Endothelial cell of umbilical vein (primary cell): ENCODE measurements at regions not wholly inside any gene's neighbourhood (a gene's known extent, or its start where the extent isn't known, plus 50 kb on each side); places are given as distances from the start of the nearest gene placed in this dataset.

Experiments used
- BruUV-seq: library from RNA; stranded (reverse); fragments of 400-500 nt; replicated peaks from 2 replicates; lab custom pipeline; 2021; lab: Mats Ljungman, UMichigan
- CTCF ChIA-PET: fragments of 300-600, 350-600 bp; sonication (Branson Sonifier 250); formaldehyde crosslinking; loops from one replicate; lab custom pipeline; 2021; ENCODE audit warnings: antibody characterized with exemption, inconsistent platforms; lab: Charles Lee
- POLR2A ChIA-PET: fragments of 300-600, 350-600 bp; sonication (Branson Sonifier 250); formaldehyde crosslinking; loops from one replicate; lab custom pipeline; 2021; ENCODE audit warnings: antibody characterized with exemption, inconsistent platforms; lab: Charles Lee
- DNase-seq: peaks from one replicate; pipeline ENCODE4 v3.0.0-alpha.2; 2011; ENCODE audit warnings: low read depth, low spot score
- FAIRE-seq: peaks from 2 replicates; lab custom pipeline; 2011; peaks lifted over from hg19 to GRCh38; lab: Jason Lieb, UNC
- H2AFZ ChIP-seq: 2 replicates; pipeline ENCODE4 v1.6.0; 2012; ENCODE audit warnings: low read depth, low read length, control low read depth, inconsistent platforms
- H3K27ac ChIP-seq: 2 replicates; pipeline ENCODE4 v1.5.1; 2011; ENCODE audit warnings: low read depth, mild to moderate bottlenecking, control low read depth, low read length, moderate library complexity; ENCODE audit not compliant: insufficient read depth
- H3K27me3 ChIP-seq, 2 experiments: 2 replicates each; pipeline versions ENCODE4 v1.6.0 to v1.6.1; 2011; ENCODE audit warnings: low read length in 2 of 2, mixed read lengths in 1 of 2; ENCODE audit not compliant: control insufficient read depth in 2 of 2, insufficient read depth in 2 of 2
- H3K36me3 ChIP-seq, 2 experiments: 2 replicates in 1 of 2; 3 replicates in 1 of 2; pipeline ENCODE4 v1.5.1; 2011; ENCODE audit warnings: low read length in 2 of 2, mild to moderate bottlenecking in 1 of 2, moderate library complexity in 1 of 2; ENCODE audit not compliant: control insufficient read depth in 2 of 2, insufficient read depth in 2 of 2; ENCODE audit errors: extremely low read depth in 1 of 2
- H3K4me1 ChIP-seq: 3 replicates; pipeline ENCODE4 v1.5.1; 2011; ENCODE audit warnings: mild to moderate bottlenecking, low read length; ENCODE audit not compliant: control insufficient read depth, insufficient read depth; ENCODE audit errors: extremely low read depth
- H3K4me2 ChIP-seq: 2 replicates; pipeline ENCODE4 v1.6.1; 2011; ENCODE audit warnings: low read length, control low read depth, mixed read lengths; ENCODE audit not compliant: insufficient read depth
- H3K4me3 ChIP-seq, 3 experiments: fragments of 200-600 bp in 1 of 3; sonication (generic), shearing (Covaris generic) in 1 of 3; replicated peaks in 1 of 3; 2 replicates each; pipeline ENCODE4 v1.5.1; 2011 to 2016; ENCODE audit warnings: control low read depth in 3 of 3, low read length in 3 of 3, mild to moderate bottlenecking in 2 of 3, inconsistent platforms in 1 of 3, low read depth in 1 of 3, moderate library complexity in 1 of 3; ENCODE audit not compliant: insufficient read depth in 1 of 3
- H3K79me2 ChIP-seq: 2 replicates; pipeline ENCODE4 v1.6.0; 2012; ENCODE audit warnings: low read length, inconsistent platforms; ENCODE audit not compliant: control insufficient read depth, insufficient read depth
- H3K9ac ChIP-seq: replicated peaks from 2 replicates; pipeline ENCODE3; 2011; ENCODE audit warnings: low read length, control low read depth; ENCODE audit not compliant: insufficient read depth; ENCODE audit errors: extremely low read depth
- H3K9me1 ChIP-seq: replicated peaks from 3 replicates; pipeline ENCODE4 v1.6.0; 2011; ENCODE audit warnings: mild to moderate bottlenecking, low read length; ENCODE audit not compliant: control insufficient read depth, insufficient read depth; ENCODE audit errors: extremely low read depth
- H3K9me3 ChIP-seq: replicated peaks from 2 replicates; pipeline ENCODE4 v1.5.1; 2012; ENCODE audit warnings: low read length, inconsistent platforms; ENCODE audit not compliant: control insufficient read depth, insufficient read depth
- H4K20me1 ChIP-seq: replicated peaks from 2 replicates; pipeline ENCODE3; 2011; ENCODE audit warnings: mild to moderate bottlenecking, low read length; ENCODE audit not compliant: control insufficient read depth, insufficient read depth; ENCODE audit errors: extremely low read depth
- EZH2 ChIP-seq: IDR thresholded peaks from 2 replicates; pipeline ENCODE4 v1.6.1; 2012; ENCODE audit warnings: borderline replicate concordance, low read depth, mild to moderate bottlenecking, moderate library complexity, low read length, inconsistent platforms; ENCODE audit not compliant: severe bottlenecking
- FOS ChIP-seq: IDR thresholded peaks from 2 replicates; pipeline ENCODE4 v1.6.1; 2011; ENCODE audit warnings: mild to moderate bottlenecking, low read length, moderate library complexity, borderline replicate concordance; ENCODE audit not compliant: insufficient read depth
- GATA2 ChIP-seq: IDR thresholded peaks from 2 replicates; pipeline ENCODE4 v1.7.0; 2011; ENCODE audit warnings: low read depth, mild to moderate bottlenecking, moderate library complexity, mixed read lengths, low read length; ENCODE audit not compliant: insufficient read length, insufficient read depth
- JUN ChIP-seq: IDR thresholded peaks from 2 replicates; pipeline ENCODE4 v1.6.1; 2011; ENCODE audit warnings: borderline replicate concordance, low read depth; ENCODE audit not compliant: insufficient read length, insufficient read depth
- MYC ChIP-seq: IDR thresholded peaks from one replicate; pipeline ENCODE4 v1.6.1; 2011; ENCODE audit warnings: mild to moderate bottlenecking, low read depth, low read length
- POLR2A ChIP-seq: IDR thresholded peaks from 2 replicates; pipeline ENCODE4 v1.6.1; 2012; ENCODE audit warnings: low read depth, mild to moderate bottlenecking, control low read depth, low read length
- POLR2AphosphoS5 ChIP-seq: IDR thresholded peaks from 2 replicates; pipeline ENCODE4 v1.6.1; 2012; ENCODE audit warnings: low read depth, mild to moderate bottlenecking, control low read depth, low read length, moderate library complexity; ENCODE audit not compliant: insufficient read depth
- dilution Hi-C: fragments of 300-500 bp; cut with MboI; formaldehyde crosslinking; loops from one replicate; pipeline ENCODE4 v1.15.0; 2019; ENCODE audit warnings: low sequenced_read_pairs; ENCODE audit not compliant: extremely low pct_ligation_motif_present
- intact Hi-C: fragments of 100-400 bp; cut with micrococcal nuclease; formaldehyde crosslinking; loops from one replicate; pipeline ENCODE4 v1.10.0; 2022
- TF ChIP-seq, protein P1 (sequence below), 2 donors: IDR thresholded peaks; 1 replicate in 1 of 2; 2 replicates in 1 of 2; pipeline ENCODE4 v1.5.1; 2011; ENCODE audit warnings: low read length in 2 of 2, mild to moderate bottlenecking in 2 of 2, moderate library complexity in 2 of 2, control low read depth in 1 of 2, inconsistent platforms in 1 of 2, low read depth in 1 of 2; ENCODE audit not compliant: insufficient read depth in 1 of 2; ENCODE audit errors: extremely low read depth in 1 of 2
- TF ChIP-seq, protein P2 (sequence below): IDR thresholded peaks from 2 replicates; pipeline ENCODE4 v1.6.1; 2011; ENCODE audit not compliant: insufficient read depth, insufficient read length

DNA sequence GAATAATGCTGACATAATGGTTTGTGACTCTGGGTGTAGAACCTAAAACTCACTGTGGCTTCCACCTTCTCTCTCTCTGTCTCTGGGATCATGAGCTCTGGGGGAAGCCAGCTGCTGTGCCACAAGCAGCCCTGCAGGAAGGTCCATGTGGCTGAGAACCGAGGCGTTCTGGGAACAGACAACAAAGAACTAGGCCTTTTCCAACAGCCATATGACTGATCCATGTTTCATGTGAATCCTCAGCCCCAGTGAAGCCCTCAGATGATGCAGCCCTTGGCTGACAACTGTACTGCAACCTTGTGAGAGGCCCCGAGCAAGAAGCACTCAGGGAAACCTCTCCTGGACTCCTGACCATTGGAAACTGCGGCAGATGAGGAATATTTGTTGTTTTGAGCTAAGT lies 56.6 kb downstream of the HLA-G start:
- ChIA-PET POLR2A (no interaction called here), CTCF (no interaction called here)
- dilution Hi-C loops = no loop called here
- no peaks in the 10 kb centered on the region for H4K20me1 ChIP-seq
- FAIRE-seq = no peak
- intact Hi-C loops = no loop called here
- H3K4me2 ChIP-seq = no peak overlapping the region
- no peaks in the 10 kb centered on the region for H3K79me2 ChIP-seq
- no TSS peak for BruUV-seq
- DNase-seq = no peak
- H3K9me3 ChIP-seq = no peaks in the 10 kb centered on the region
- no peak overlapping the region for H3K9ac ChIP-seq
- peaks cover 16 to 19% of the 10 kb centered on the region in 2 experiments for H3K27me3 ChIP-seq
- no peaks in the 10 kb centered on the region for H3K36me3 ChIP-seq
- TF ChIP-seq GATA2 (no peak), JUN (no peak), MYC (no peak), EZH2 (no peak), FOS (no peak), POLR2A (no peak), POLR2AphosphoS5 (no peak)
- TF ChIP-seq, protein P1, sequence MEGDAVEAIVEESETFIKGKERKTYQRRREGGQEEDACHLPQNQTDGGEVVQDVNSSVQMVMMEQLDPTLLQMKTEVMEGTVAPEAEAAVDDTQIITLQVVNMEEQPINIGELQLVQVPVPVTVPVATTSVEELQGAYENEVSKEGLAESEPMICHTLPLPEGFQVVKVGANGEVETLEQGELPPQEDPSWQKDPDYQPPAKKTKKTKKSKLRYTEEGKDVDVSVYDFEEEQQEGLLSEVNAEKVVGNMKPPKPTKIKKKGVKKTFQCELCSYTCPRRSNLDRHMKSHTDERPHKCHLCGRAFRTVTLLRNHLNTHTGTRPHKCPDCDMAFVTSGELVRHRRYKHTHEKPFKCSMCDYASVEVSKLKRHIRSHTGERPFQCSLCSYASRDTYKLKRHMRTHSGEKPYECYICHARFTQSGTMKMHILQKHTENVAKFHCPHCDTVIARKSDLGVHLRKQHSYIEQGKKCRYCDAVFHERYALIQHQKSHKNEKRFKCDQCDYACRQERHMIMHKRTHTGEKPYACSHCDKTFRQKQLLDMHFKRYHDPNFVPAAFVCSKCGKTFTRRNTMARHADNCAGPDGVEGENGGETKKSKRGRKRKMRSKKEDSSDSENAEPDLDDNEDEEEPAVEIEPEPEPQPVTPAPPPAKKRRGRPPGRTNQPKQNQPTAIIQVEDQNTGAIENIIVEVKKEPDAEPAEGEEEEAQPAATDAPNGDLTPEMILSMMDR (IDR thresholded peaks at IDR 0.05; ENCODE audit: extremely low read depth in 1 of 2, insufficient read depth in 1 of 2, low read depth in 1 of 2, low read length in 2 of 2) = no peak
- TF ChIP-seq, protein P2, sequence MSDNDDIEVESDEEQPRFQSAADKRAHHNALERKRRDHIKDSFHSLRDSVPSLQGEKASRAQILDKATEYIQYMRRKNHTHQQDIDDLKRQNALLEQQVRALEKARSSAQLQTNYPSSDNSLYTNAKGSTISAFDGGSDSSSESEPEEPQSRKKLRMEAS = no peak
- no peaks in the 10 kb centered on the region for H3K9me1 ChIP-seq
- H3K4me3 ChIP-seq = no peak overlapping the region
- no peak overlapping the region for H2AFZ ChIP-seq
- peaks cover 5% of the 10 kb centered on the region for H3K4me1 ChIP-seq
- no peak overlapping the region for H3K27ac ChIP-seq
